ENCODE measurements at regions not wholly inside any gene's neighbourhood (a gene's known extent, or its start where the extent isn't known, plus 50 kb on each side); places are given as distances from the start of the nearest gene placed in this dataset.

DNA sequence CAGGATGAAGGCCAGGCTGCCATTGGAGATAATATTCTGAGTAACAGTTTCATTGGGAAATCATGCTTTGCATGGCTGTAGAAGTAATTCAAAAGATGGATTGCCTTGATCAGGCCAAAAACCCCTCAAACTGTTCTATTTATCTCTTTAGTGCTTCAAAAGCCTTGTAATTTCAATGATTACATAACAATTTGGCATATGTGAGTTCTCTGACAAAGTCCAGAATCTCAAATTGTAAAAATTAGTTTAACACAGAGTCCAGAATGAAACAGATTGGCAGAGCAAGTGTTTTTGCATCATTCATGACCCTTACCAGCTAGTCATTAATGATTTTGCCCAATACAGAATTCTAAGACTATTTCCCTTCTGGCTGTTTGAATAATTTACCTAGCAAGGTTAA lies 347.3 kb downstream of the SPRY1 start:
- TF ChIP-seq ZNF274 (IDR thresholded peaks at IDR 0.05; ENCODE audit: low read depth, low read length) (no peak), YY1 (IDR thresholded peaks at IDR 0.05; ENCODE audit: insufficient read depth, insufficient read length) (no peak)

Data from NT2/D1 (cell line).